ENCODE measurements at regions not wholly inside any gene's neighbourhood (a gene's known extent, or its start where the extent isn't known, plus 50 kb on each side); places are given as distances from the start of the nearest gene placed in this dataset.

GRCh38 chr10:32163762-32164148 is 107.5 kb upstream of the KIF5B start:
- H3K36me3 Mint-ChIP-seq (ENCODE audit: insufficient read depth), result no peaks in the 10 kb centered on the region
- H3K27ac Mint-ChIP-seq (ENCODE audit: low read depth), result no peak overlapping the region
- ATAC-seq (replicated peaks; ENCODE audit: extremely low read depth, poor library complexity, severe bottlenecking) (no peak), DNase-seq (ENCODE audit: low spot score in 2 of 2) (no peak)
- no peaks in the 10 kb centered on the region for H3K4me1 Mint-ChIP-seq
- H3K9me3 Mint-ChIP-seq, result no peaks in the 10 kb centered on the region
- peaks cover 20% of the 10 kb centered on the region for H3K27me3 Mint-ChIP-seq
- no peak overlapping the region for H3K4me3 Mint-ChIP-seq

GRCh38 chr10:32163071-32163761 is 107.0 kb upstream of the KIF5B start:
- Mint-ChIP-seq H3K9me3 (no peaks in the 10 kb centered on the region), H3K4me1 (no peaks in the 10 kb centered on the region), H3K27me3 (peaks cover 20% of the 10 kb centered on the region), H3K4me3 (no peak overlapping the region), H3K27ac (ENCODE audit: low read depth) (no peak overlapping the region), H3K36me3 (ENCODE audit: insufficient read depth) (no peaks in the 10 kb centered on the region)
- no peak for ATAC-seq (replicated peaks; ENCODE audit: extremely low read depth, poor library complexity, severe bottlenecking)
- DNase-seq (ENCODE audit: low spot score in 2 of 2), result no peak

- DNase-seq (ENCODE audit: low spot score in 2 of 2) (no peak), ATAC-seq (replicated peaks; ENCODE audit: extremely low read depth, poor library complexity, severe bottlenecking) (no peak)
- Mint-ChIP-seq H3K27me3 (peaks cover 20% of the 10 kb centered on the region), H3K36me3 (ENCODE audit: insufficient read depth) (no peaks in the 10 kb centered on the region), H3K9me3 (no peaks in the 10 kb centered on the region), H3K27ac (ENCODE audit: low read depth) (no peak overlapping the region), H3K4me3 (no peak overlapping the region), H3K4me1 (no peaks in the 10 kb centered on the region)
Measured at GRCh38 chr10:32161586-32161985, 105.4 kb upstream of the KIF5B start.

GRCh38 chr10:32160864-32161263 is 104.6 kb upstream of the KIF5B start:
- Mint-ChIP-seq H3K4me1 (no peaks in the 10 kb centered on the region), H3K27ac (ENCODE audit: low read depth) (no peak overlapping the region), H3K9me3 (no peaks in the 10 kb centered on the region), H3K4me3 (no peak overlapping the region), H3K27me3 (peaks cover 16% of the 10 kb centered on the region), H3K36me3 (ENCODE audit: insufficient read depth) (no peaks in the 10 kb centered on the region)
- DNase-seq (ENCODE audit: low spot score in 2 of 2) (no peak), ATAC-seq (replicated peaks; ENCODE audit: extremely low read depth, poor library complexity, severe bottlenecking) (no peak)

- no peaks in the 10 kb centered on the region for H3K9me3 Mint-ChIP-seq
- H3K36me3 Mint-ChIP-seq (ENCODE audit: insufficient read depth), result peaks cover 2% of the 10 kb centered on the region
- DNase-seq (ENCODE audit: low spot score in 2 of 2), result no peak
- peaks cover under 1% of the 10 kb centered on the region for H3K27me3 Mint-ChIP-seq
- H3K27ac Mint-ChIP-seq (ENCODE audit: low read depth), result no peak overlapping the region
- H3K4me1 Mint-ChIP-seq, result no peaks in the 10 kb centered on the region
- no peak for ATAC-seq (replicated peaks; ENCODE audit: extremely low read depth, poor library complexity, severe bottlenecking)
- H3K4me3 Mint-ChIP-seq, result no peak overlapping the region
Measured at GRCh38 chr10:32159264-32159663, 103.0 kb upstream of the KIF5B start.

GRCh38 chr10:32156031-32156495 is 99.8 kb upstream of the KIF5B start:
- Mint-ChIP-seq H3K4me1 (no peaks in the 10 kb centered on the region), H3K27me3 (no peaks in the 10 kb centered on the region), H3K9me3 (no peaks in the 10 kb centered on the region), H3K27ac (ENCODE audit: low read depth) (no peak overlapping the region), H3K4me3 (no peak overlapping the region), H3K36me3 (ENCODE audit: insufficient read depth) (peaks cover 2% of the 10 kb centered on the region)
- DNase-seq (ENCODE audit: low spot score in 2 of 2) (no peak), ATAC-seq (replicated peaks; ENCODE audit: extremely low read depth, poor library complexity, severe bottlenecking) (no peak)

GRCh38 chr10:32155075-32155516 is 98.9 kb upstream of the KIF5B start:
- ATAC-seq (replicated peaks; ENCODE audit: extremely low read depth, poor library complexity, severe bottlenecking), result no peak
- Mint-ChIP-seq H3K36me3 (ENCODE audit: insufficient read depth) (peaks cover 2% of the 10 kb centered on the region), H3K9me3 (no peaks in the 10 kb centered on the region), H3K4me3 (no peak overlapping the region), H3K27me3 (no peaks in the 10 kb centered on the region), H3K4me1 (peaks cover 5% of the 10 kb centered on the region), H3K27ac (ENCODE audit: low read depth) (no peak overlapping the region)
- no peak for DNase-seq (ENCODE audit: low spot score in 2 of 2)

GRCh38 chr10:32153931-32154330 is 97.7 kb upstream of the KIF5B start:
- peaks cover 2% of the 10 kb centered on the region for H3K36me3 Mint-ChIP-seq (ENCODE audit: insufficient read depth)
- DNase-seq (ENCODE audit: low spot score in 2 of 2) (no peak), ATAC-seq (replicated peaks; ENCODE audit: extremely low read depth, poor library complexity, severe bottlenecking) (no peak)
- H3K27ac Mint-ChIP-seq (ENCODE audit: low read depth), result no peak overlapping the region
- no peak overlapping the region for H3K4me3 Mint-ChIP-seq
- peaks cover 5% of the 10 kb centered on the region for H3K4me1 Mint-ChIP-seq
- no peaks in the 10 kb centered on the region for H3K27me3 Mint-ChIP-seq
- H3K9me3 Mint-ChIP-seq, result no peaks in the 10 kb centered on the region

GRCh38 chr10:32153252-32153651 is 97.0 kb upstream of the KIF5B start:
- H3K36me3 Mint-ChIP-seq (ENCODE audit: insufficient read depth), result peaks cover 2% of the 10 kb centered on the region
- DNase-seq (ENCODE audit: low spot score in 2 of 2) (no peak), ATAC-seq (replicated peaks; ENCODE audit: extremely low read depth, poor library complexity, severe bottlenecking) (no peak)
- H3K9me3 Mint-ChIP-seq, result no peaks in the 10 kb centered on the region
- H3K4me3 Mint-ChIP-seq, result no peak overlapping the region
- peaks cover 5% of the 10 kb centered on the region for H3K4me1 Mint-ChIP-seq
- no peaks in the 10 kb centered on the region for H3K27me3 Mint-ChIP-seq
- H3K27ac Mint-ChIP-seq (ENCODE audit: low read depth), result no peak overlapping the region

- Mint-ChIP-seq H3K36me3 (ENCODE audit: insufficient read depth) (peaks cover 2% of the 10 kb centered on the region), H3K4me3 (no peak overlapping the region), H3K27ac (ENCODE audit: low read depth) (no peak overlapping the region), H3K9me3 (no peaks in the 10 kb centered on the region), H3K27me3 (no peaks in the 10 kb centered on the region), H3K4me1 (peaks cover 5% of the 10 kb centered on the region)
- DNase-seq (ENCODE audit: low spot score in 2 of 2), result no peak
- no peak for ATAC-seq (replicated peaks; ENCODE audit: extremely low read depth, poor library complexity, severe bottlenecking)
Measured at GRCh38 chr10:32151871-32152270, 95.6 kb upstream of the KIF5B start.

- peak overlapping the region; percentile 71 for H3K27ac Mint-ChIP-seq (ENCODE audit: low read depth)
- no peak overlapping the region for H3K4me3 Mint-ChIP-seq
Measured at GRCh38 chr10:32150532-32151101, 94.4 kb upstream of the KIF5B start.

GRCh38 chr10:32149252-32149955 is 93.2 kb upstream of the KIF5B start:
- peaks cover 5% of the 10 kb centered on the region for H3K4me1 Mint-ChIP-seq
- no peak for DNase-seq (ENCODE audit: low spot score in 2 of 2)
- no peaks in the 10 kb centered on the region for H3K36me3 Mint-ChIP-seq (ENCODE audit: insufficient read depth)
- H3K9me3 Mint-ChIP-seq, result no peaks in the 10 kb centered on the region
- H3K4me3 Mint-ChIP-seq, result no peak overlapping the region
- no peak overlapping the region for H3K27ac Mint-ChIP-seq (ENCODE audit: low read depth)
- H3K27me3 Mint-ChIP-seq, result no peaks in the 10 kb centered on the region
- no peak for ATAC-seq (replicated peaks; ENCODE audit: extremely low read depth, poor library complexity, severe bottlenecking)

More at GRCh38 chr10:32150532-32151101, 94.4 kb upstream of the KIF5B start:
- ATAC-seq (replicated peaks; ENCODE audit: extremely low read depth, poor library complexity, severe bottlenecking) (no peak), DNase-seq (ENCODE audit: low spot score in 2 of 2) (no peak)
- H3K4me1 Mint-ChIP-seq, result peaks cover 5% of the 10 kb centered on the region
- no peaks in the 10 kb centered on the region for H3K9me3 Mint-ChIP-seq
- peaks cover 2% of the 10 kb centered on the region for H3K36me3 Mint-ChIP-seq (ENCODE audit: insufficient read depth)
- no peaks in the 10 kb centered on the region for H3K27me3 Mint-ChIP-seq

GRCh38 chr10:32148864-32149251 is 92.6 kb upstream of the KIF5B start:
- no peak for ATAC-seq (replicated peaks; ENCODE audit: extremely low read depth, poor library complexity, severe bottlenecking)
- no peaks in the 10 kb centered on the region for H3K36me3 Mint-ChIP-seq (ENCODE audit: insufficient read depth)
- no peaks in the 10 kb centered on the region for H3K27me3 Mint-ChIP-seq
- no peak overlapping the region for H3K4me3 Mint-ChIP-seq
- DNase-seq (ENCODE audit: low spot score in 2 of 2), result no peak
- no peaks in the 10 kb centered on the region for H3K9me3 Mint-ChIP-seq
- H3K27ac Mint-ChIP-seq (ENCODE audit: low read depth), result no peak overlapping the region
- H3K4me1 Mint-ChIP-seq, result peaks cover 5% of the 10 kb centered on the region

All from central memory CD8-positive, alpha-beta T cell (primary cell).